ENCODE measurements at regions not wholly inside any gene's neighbourhood (a gene's known extent, or its start where the extent isn't known, plus 50 kb on each side); places are given as distances from the start of the nearest gene placed in this dataset.
"Not testable (repeated sequence)": the region's sequence is repeated elsewhere in the genome, so short reads cannot be mapped to it uniquely, and the experiment has no call there.

DNA sequence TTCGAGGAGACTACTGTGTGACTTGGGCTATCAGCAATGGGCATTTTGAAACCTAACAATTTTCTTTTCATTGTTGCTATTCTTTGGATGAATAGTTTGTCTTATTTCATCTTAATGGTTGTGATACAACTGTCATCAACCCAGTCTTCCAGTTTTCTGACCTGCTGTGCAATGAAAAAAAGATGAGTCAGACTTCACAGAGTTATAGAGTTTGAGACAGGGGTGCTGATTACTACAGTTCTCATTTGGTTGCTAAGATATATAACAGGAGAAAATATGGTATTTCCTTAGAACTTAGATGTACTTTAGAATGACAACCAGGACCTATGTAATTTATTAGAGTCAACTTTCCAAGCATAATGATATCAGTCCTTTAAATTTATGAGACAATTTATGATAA is 564.4 kb upstream of the NUDT12 start:
- no peak for DNase-seq (ENCODE audit: low read depth in 2 of 2)

DNA sequence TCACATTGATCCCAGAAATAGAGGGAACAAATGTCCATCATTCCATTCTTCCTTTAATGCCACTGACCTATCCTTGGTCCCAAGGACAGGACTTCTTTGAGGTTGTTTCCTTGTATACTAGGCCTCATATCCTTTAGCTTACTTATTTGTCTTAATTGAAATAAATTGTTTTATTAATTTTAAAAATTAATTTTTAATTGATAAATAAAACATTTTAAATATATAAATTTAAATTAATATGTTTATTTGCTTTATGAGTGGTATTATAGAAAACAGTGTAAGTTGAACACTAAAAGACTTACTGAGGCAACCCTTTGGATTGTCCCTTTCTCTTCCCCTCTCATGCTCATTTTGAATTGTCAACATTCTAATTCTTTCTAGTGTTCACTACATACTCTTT is 556.9 kb upstream of the NUDT12 start:
- DNase-seq (ENCODE audit: low read depth in 2 of 2) = no peak

DNA sequence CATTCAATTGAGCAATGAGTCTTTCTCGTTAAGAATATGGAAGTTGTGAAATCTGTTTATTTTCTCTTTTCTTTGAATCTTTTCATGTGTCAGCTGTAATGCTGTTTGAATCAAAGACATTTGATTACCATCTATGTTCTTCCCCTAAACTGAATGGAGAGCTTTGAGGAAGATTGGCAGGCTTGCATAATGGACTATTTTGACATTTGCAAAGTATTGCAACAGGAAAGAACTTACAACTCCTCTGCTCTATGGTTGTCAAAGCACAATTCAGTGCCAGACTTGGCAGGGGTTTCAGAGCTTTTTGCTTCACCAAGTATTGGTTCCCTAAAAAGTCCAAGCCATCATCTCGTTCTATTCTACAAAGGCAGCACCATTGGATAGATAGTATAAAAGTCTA is 549.0 kb upstream of the NUDT12 start:
- no peak for DNase-seq (ENCODE audit: low read depth in 2 of 2)

DNA sequence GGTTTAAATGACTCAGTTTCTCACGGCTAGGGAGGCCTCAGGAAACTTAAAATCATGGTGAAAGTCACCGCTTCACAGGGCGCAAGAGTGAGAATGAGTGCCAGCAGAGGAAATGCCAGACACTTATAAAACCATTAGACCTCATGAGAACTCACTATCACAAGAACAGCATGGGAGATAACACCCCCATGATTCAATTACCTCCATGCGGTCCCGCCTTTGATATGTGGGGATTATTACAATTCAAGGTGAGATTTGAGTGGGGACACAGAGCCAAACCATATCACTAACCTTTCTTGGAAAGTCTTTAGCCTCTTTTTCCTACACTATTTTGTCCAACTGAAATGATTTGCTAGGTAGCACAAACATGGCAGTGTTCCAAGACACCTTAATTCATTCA is 533.9 kb upstream of the NUDT12 start:
- DNase-seq (ENCODE audit: low read depth in 2 of 2) = no peak

DNA sequence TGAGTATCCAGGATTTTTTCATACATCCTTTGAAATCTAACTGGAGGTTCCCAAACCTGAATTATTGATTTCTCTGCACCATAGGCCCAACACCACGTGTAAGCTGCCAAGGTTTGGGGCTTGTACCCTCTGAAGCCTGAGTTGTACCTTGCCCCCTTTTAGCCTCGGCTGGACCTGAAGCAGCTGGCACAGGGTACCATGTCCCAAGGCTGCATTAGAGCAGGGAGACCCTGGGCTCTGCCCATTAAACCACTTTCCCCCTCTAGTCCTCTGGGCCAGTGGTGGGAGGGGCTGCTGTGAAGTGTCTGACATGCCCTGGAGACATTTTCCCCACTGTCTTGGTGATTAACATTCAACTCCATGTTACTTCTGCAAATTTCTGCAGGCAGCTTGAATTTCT is 532.9 kb upstream of the NUDT12 start:
- DNase-seq (ENCODE audit: low read depth in 2 of 2) = no peak

DNA sequence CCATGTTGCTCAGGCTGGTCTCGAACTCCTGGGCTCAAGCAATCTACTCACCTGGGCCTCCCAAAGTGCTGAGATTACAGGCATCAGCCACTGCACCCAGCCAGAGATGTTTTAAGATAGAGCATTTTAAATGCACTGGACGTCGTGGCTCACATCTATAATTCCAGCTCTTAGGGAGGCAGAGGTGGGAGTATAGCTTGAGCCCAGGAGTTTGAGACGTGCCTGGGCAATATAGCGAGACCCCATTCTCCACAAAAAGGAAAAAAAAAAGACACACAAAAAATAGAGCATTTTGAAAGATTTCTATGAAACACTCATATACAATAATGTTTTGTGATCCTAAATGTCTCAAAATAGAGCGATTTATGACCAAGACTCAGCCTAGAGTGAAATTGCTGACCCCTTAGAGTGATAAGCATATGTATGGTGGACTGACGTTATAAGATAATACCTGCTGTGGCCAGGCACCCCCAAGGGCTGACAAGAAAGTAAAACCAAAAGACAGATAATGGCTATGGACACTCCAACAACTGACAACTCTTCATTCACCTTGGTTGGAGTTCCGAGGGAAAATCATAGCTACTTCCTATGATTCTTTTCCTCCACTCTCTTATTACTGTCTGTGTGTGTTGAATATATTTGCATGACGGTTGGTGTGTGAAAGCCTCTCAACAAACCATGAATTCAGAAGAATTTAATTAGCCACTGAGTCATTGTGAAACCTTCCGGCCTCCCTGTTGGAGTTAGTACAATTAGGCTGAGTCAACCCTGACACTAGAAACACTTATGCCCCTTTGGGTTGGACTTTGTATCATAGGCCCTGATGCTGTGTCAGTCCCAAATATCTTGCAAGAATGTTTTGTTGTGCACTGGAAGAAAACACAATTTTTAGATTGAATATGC is 526.5 kb upstream of the NUDT12 start:
- DNase-seq (ENCODE audit: low read depth in 2 of 2) = no peak

DNA sequence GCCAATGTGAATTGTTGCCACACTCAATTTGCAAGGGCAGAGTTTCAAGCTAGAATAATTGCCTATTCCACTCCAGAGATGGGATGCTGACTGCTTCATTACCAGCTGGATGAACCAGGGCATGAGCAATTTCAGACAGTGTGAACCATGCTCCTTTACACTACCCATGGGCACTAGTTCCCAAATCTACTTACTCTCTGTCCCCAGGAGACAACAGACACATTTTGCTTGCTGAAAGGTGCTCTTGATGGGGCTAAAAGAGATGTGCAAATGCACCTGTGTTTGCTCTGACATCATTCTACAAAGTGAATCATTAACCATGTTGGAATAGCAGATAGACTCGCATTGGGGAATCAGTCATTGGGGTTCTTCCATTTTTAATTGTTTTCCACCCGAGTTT is 522.3 kb upstream of the NUDT12 start:
- no peak for DNase-seq (ENCODE audit: low read depth in 2 of 2)

DNA sequence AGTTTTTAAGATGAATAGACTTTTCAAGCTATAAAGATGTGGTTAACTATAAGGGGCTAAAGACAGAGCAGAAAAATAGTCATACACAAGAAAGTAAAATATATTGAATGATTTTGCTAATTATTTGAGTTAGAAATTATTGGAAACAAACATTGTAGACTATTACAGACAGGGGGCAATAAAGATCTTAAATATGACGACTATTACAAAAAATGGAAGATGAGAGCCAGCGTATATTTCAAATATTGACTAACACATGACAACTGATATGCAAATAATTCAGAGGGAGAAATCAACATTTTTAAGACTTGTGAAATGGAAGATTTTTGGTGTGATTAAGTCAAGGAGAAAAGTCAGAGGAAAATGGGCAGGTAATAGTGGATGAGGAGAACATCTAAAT is 520.2 kb upstream of the NUDT12 start:
- DNase-seq (ENCODE audit: low read depth in 2 of 2) = no peak

DNA sequence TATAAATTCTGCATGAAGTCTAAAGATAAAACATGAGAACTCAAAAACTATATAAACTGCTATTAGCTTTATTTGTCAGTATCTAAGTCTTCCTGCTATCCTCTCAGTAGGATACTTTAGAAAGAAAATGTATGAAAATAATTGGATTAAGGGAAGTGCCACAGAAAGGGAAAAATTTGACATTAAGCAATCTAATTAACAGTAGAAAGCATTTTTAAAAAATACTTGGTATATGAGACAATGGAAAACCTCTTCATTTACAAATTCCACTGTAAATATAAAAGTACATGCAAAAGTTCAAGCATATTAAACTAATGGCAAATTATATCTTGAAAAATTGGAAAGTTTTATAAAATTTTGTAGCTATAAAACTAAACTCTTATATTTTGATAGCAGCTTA is 518.6 kb upstream of the NUDT12 start:
- DNase-seq (ENCODE audit: low read depth in 2 of 2) = no peak

DNA sequence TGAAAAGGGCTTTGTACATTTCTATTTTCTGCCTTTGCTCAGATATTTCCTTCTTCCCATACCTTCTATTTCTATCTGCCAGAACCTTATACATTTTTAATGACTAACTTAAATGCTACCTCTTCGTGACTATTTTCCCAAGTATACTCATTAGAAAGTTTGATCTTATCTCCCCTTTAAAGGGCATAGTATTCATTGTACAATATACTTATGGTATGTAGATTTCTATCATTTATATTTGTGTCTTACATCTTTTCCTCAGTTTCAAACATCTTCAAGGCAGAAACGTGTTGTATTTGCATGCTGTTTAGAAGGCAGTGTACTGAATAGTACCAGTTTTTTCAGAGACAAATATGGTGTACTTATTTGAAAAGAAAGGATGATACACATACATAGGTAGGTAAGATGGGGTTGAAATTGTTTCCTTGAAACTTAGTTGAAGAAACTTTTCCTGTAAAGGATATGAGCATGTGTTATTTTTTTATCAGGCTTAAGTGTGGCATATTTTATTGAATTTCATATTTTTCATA is 518.1 kb upstream of the NUDT12 start:
- DNase-seq (ENCODE audit: low read depth in 2 of 2) = no peak

DNA sequence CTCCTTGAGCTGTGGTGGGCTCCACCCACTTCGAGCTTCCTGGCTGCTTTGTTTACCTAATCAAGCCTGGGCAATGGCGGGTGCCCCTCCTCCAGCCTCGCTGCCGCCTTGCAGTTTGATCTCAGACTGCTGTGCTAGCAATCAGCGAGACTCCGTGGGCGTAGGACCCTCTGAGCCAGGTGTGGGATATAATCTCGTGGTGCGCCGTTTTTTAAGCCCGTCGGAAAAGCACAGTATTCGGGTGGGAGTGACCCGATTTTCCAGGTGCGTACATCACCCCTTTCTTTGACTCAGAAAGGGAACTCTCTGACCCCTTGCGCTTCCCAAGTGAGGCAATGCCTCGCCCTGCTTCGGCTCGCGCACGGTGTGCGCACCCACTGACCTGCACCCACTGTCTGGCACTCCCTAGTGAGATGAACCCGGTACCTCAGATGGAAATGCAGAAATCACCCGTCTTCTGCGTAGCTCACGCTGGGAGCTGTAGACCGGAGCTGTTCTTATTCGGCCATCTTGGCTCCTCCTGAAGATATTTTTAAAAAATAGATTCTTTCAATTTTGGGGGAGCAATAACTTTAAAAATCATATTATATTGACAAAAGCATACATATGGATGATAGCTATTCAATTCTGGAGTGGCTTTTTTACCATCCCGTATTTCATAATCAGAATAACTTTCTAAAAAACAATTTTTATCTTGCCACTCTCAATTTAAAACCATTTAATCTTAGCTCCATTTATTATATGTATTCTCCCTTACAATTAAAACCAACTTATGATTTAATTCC is 517.5 kb upstream of the NUDT12 start:
- not testable (repeated sequence) for DNase-seq (ENCODE audit: low read depth in 2 of 2)

DNA sequence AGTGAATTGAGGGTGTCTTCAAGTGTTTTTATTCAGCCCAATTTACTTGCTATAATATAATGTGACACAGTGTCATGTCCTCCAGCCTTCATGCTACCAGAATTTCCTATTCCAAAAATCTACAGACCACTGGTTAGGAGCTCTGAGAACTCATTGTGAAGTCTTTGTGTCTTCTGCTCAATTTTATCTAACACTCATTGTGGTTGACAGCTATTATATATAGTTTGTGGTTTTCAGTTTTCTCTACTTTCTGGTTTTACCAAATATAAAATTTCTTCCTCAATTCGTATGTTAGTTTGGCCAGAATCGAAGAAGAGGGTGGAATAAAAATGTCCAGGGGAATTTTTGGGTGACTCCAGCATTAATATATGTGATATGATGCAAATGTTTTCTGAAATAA is 509.3 kb upstream of the NUDT12 start:
- DNase-seq (ENCODE audit: low read depth in 2 of 2) = no peak

DNA sequence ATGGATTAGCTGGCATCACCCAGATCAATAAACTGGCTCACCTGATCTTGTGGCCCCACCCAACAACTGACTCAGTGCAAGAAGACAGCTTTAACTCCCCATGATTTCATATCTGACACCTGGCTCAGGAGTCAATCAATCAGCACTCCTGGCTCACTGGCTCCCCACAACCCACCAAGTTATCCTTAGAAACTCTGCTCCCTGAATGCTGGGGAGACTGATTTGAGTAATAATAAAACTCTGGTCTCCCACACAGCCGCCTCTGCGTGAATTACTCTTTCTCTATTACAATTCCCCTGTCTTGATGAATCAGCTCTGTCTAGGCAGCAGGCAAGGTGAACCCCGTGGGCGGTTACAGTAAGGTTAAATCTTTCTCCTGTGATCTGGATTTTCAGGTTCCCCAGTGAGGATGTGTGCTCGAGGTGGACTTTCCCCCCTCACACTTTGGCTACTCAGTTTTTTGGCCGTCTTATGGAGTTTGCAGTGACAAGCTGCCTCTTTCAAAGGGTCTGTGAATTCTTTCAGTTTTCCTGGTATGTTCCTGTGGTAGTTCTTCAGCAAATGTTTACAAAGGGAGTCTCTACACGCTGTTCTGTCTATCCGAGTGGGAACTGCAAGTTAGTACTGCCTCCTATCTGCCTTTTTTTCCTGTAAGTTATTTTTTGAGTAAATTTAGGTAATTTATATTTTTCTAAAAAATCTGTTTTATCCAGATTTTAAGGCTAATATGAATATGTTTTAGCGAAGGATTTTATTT is 500.2 kb upstream of the NUDT12 start:
- no peak for DNase-seq (ENCODE audit: low read depth in 2 of 2)

DNA sequence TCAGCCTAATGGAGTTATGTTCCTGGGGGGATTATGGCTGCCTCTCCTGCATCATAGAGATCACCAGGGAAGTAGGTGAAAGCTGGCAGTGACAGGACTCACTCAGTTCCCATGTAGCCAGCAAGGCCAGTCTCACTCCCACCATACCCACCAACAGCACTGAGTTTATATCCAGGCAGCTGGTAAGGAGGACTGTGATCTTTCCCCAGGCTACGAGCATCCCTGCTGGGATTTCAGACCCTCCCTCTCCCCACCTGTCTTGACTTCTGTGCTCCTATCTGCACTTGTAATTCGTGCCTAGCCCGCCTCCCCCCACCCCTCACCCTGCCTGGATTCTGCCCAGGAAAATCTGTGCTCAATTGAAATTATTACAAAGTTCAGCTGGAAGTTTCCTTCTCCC is 499.1 kb upstream of the NUDT12 start:
- DNase-seq (ENCODE audit: low read depth in 2 of 2) = no peak

DNA sequence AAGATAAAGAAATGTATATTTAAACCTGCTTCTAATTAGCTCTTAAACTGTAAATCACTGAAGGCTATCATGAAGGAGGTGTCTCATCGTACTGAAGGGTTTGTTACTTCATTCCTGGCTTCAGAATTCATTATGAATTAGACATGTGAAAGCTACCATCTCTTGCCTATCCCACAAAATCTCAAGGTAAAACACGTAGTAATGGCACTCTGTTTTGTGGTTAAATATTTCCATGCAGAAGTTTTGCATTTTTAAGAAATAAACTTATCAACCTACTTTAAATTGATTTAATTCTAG is 490.7 kb upstream of the NUDT12 start:
- no peak for DNase-seq (ENCODE audit: low read depth in 2 of 2)

DNA sequence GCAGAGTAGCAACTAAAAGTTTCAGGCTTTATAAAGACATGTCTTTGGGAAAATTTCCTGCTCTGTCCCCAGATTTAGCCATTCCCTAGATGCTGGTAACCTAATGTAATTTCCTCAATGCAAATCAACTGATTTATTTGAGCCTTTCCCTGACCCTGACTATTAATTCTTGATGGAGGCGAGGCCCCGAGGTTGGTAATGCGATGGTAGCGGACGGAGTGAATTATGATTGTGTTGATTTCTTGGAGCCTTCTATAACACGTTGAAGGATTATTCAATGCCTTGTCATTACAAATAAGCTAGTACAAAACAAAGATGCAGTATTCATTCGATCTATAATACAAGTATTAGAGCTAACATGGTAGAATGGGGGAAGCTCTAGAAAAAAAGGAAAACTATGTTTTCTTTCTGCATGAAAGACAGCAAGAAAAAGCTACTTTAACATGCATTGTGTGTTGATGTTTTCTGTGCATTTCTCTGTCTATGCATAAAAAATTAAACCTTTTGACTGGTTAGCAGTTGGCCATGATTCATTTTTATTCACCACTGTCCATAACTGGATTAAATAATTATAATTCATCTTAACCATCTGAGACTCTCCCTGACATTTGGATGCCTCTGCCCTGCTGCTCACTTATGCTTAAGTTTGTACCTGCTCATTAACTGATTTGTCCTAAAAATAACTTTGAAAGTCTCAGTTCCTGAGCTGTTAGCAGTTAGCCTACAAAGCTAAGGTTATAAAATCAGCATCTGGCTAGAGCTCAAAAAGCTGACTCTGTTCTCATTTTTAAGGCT is 490.2 kb upstream of the NUDT12 start:
- no peak for DNase-seq (ENCODE audit: low read depth in 2 of 2)

DNA sequence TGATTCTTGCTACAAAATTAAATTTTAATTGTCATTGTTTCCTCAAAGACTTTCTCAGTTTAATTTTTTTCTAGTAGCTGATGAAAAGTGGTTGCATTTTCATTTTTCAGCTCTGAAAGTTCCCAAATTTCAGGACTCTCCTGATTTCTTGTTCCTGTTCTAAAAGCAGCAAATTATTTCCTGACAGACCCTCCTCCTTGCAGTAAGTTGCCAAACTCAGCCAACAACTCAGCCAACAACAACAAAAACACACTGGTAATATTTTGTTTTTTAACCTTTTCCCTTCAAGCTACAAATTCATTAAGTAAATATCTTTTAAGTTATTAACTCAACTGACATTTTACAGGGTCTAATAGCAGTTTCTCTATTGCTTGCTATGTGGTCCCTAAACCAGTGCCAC is 487.8 kb upstream of the NUDT12 start:
- no peak for DNase-seq (ENCODE audit: low read depth in 2 of 2)

DNA sequence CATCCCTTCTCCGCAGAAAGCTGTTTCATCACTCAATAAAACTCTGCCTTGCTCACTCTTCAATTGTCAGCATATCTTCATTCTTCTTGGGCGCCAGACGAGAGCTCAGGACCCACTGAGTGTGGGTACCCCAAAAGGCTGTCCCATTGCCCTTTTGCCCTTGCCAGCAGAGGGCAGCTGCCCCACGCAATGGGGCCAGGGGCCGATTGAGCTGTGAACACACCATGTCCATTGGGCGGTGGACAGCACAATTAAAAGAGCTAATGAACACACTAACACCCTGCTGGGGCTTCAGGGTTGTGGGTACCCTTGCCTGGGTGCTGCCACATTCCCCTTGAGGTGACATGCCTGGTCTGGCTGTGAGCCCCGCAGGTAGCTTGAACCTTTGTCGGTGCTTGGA is 487.2 kb upstream of the NUDT12 start:
- no peak for DNase-seq (ENCODE audit: low read depth in 2 of 2)

DNA sequence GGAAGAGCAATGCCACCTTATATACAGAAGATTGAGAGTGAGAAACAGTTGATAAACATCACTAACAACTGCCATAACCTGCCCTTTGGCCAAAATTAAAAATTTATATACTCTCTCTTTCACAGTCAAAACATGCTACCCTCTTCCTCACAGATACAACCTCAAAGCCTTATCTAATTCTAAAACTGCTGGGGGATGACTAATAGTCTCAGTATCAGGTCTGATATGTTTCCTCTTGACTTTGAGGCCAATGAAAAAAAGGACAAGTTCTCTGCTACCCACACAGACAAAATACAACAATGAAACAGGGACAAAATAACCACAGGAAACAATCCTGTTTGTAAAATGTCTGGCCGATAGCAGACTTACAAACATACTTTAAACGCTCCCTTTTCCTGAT is 485.6 kb upstream of the NUDT12 start:
- no peak for DNase-seq (ENCODE audit: low read depth in 2 of 2)

DNA sequence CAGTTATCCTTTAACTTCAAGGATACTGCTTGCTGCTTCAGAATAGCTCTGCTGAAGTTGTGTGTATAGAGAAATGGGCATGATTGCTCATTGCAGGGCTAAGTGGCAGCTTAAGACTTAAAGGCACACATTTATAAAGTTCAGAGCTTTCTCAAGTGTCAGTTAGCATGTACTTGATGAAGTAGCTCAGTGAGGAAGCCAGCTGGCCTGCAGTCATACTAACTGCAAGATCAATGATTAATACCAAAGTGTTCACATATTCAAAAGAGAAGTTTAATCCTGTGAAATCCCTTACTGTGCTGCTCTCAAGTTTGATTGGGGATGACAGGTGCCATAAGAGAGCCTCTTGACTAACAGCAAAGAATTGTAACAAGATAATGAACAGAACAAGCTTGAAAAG is 483.4 kb upstream of the NUDT12 start:
- DNase-seq (ENCODE audit: low read depth in 2 of 2) = no peak

DNA sequence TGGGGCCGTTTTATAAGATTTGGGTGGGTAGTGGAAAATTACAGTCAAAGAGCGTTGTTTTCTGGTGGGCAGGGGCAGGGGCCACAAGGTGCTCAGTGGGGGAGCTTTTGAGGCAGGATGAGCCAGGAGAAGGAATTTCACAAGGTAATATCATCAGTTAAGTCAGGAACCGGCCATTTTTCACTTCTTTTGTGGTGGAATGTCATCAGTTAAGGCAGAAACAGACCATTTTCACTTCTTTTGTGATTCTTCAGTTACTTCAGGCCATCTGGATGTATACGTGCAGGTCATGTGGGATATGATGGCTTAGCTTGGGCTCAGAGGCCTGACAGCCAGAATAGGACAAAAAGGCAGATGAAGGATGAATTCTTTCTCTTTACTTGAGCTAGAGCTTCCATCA is 477.3 kb upstream of the NUDT12 start:
- not testable (repeated sequence) for DNase-seq (ENCODE audit: low read depth in 2 of 2)

DNA sequence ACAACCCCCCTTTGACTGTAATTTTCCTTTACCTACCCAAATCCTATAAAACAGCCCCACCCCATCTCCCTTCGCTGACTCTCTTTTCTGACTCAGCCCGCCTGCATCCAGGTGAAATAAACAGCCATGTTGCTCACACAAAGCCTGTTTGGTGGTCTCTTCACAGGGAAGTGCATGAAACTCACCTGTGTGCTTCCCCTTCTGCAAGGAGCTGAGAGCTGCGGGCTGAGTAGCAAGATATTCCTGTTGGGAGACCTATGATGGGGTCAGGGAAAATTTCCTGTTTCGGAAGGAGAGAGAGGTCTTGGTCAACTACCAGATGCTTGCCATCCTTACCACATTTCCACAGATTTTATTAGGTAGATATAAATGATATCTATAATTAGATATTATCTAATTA is 474.5 kb upstream of the NUDT12 start:
- DNase-seq (ENCODE audit: low read depth in 2 of 2) = not testable (repeated sequence)

Measured in stimulated activated CD4-positive, alpha-beta T cell treated with anti-CD3 and anti-CD28 coated beads, Interleukin-12 subunit alpha, Interleukin-12 subunit beta, amount 100 ng/mL, for 24 hours (primary cell).